Ishikawa (cell line): ENCODE measurements at regions not wholly inside any gene's neighbourhood (a gene's known extent, or its start where the extent isn't known, plus 50 kb on each side); places are given as distances from the start of the nearest gene placed in this dataset.

Experiments
- CEBPB ChIP-seq: IDR thresholded peaks from 2 replicates; pipeline ENCODE4 v1.6.1; 2012
- CREB1 ChIP-seq: IDR thresholded peaks from 2 replicates; pipeline ENCODE4 v1.6.1; 2012; ENCODE audit warnings: low read depth
- EGR1 ChIP-seq: IDR thresholded peaks from 2 replicates; pipeline ENCODE4 v1.6.1; 2012
- EP300 ChIP-seq: IDR thresholded peaks from 2 replicates; pipeline ENCODE4 v1.6.1; 2012; ENCODE audit warnings: borderline replicate concordance
- FOXM1 ChIP-seq: IDR thresholded peaks from 2 replicates; pipeline ENCODE4 v1.6.1; 2012; ENCODE audit warnings: low read depth, borderline replicate concordance
- MAX ChIP-seq: IDR thresholded peaks from 2 replicates; pipeline ENCODE4 v1.6.1; 2012
- NFIC ChIP-seq: IDR thresholded peaks from 2 replicates; pipeline ENCODE4 v1.6.1; 2012
- RAD21 ChIP-seq: IDR thresholded peaks from 2 replicates; pipeline ENCODE4 v1.6.1; 2012; ENCODE audit warnings: low read depth
- TAF1 ChIP-seq: IDR thresholded peaks from 2 replicates; pipeline ENCODE4 v1.6.1; 2012; ENCODE audit warnings: low read depth, mild to moderate bottlenecking
- TCF12 ChIP-seq: IDR thresholded peaks from 2 replicates; pipeline ENCODE4 v1.6.1; 2012; ENCODE audit warnings: low read depth
- USF1 ChIP-seq: IDR thresholded peaks from 2 replicates; pipeline ENCODE4 v1.6.1; 2012
- YY1 ChIP-seq: IDR thresholded peaks from 2 replicates; pipeline ENCODE4 v1.6.1; 2012; ENCODE audit warnings: low read depth
- ZBTB7A ChIP-seq: IDR thresholded peaks from 2 replicates; pipeline ENCODE4 v1.6.1; 2012; ENCODE audit warnings: low read depth
- TF ChIP-seq, protein P1 (sequence below): IDR thresholded peaks from 2 replicates; pipeline ENCODE4 v1.6.1; 2012; ENCODE audit warnings: low read depth, mild to moderate bottlenecking

GRCh38 chr6:115601064-115601463 lies 459.6 kb downstream of the FRK start:
- no peak for TF ChIP-seq EP300
- no peak for TF ChIP-seq CREB1
- TF ChIP-seq CEBPB: no peak
- TF ChIP-seq, protein P1, sequence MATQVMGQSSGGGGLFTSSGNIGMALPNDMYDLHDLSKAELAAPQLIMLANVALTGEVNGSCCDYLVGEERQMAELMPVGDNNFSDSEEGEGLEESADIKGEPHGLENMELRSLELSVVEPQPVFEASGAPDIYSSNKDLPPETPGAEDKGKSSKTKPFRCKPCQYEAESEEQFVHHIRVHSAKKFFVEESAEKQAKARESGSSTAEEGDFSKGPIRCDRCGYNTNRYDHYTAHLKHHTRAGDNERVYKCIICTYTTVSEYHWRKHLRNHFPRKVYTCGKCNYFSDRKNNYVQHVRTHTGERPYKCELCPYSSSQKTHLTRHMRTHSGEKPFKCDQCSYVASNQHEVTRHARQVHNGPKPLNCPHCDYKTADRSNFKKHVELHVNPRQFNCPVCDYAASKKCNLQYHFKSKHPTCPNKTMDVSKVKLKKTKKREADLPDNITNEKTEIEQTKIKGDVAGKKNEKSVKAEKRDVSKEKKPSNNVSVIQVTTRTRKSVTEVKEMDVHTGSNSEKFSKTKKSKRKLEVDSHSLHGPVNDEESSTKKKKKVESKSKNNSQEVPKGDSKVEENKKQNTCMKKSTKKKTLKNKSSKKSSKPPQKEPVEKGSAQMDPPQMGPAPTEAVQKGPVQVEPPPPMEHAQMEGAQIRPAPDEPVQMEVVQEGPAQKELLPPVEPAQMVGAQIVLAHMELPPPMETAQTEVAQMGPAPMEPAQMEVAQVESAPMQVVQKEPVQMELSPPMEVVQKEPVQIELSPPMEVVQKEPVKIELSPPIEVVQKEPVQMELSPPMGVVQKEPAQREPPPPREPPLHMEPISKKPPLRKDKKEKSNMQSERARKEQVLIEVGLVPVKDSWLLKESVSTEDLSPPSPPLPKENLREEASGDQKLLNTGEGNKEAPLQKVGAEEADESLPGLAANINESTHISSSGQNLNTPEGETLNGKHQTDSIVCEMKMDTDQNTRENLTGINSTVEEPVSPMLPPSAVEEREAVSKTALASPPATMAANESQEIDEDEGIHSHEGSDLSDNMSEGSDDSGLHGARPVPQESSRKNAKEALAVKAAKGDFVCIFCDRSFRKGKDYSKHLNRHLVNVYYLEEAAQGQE: no peak
- no peak for TF ChIP-seq RAD21
- no peak for TF ChIP-seq USF1
- no peak for TF ChIP-seq NFIC
- TF ChIP-seq ZBTB7A: no peak
- TF ChIP-seq EGR1: no peak
- no peak for TF ChIP-seq TAF1
- TF ChIP-seq MAX: no peak
- TF ChIP-seq YY1: no peak
- no peak for TF ChIP-seq FOXM1
- TF ChIP-seq TCF12: no peak
